ENCODE measurements at regions not wholly inside any gene's neighbourhood (a gene's known extent, or its start where the extent isn't known, plus 50 kb on each side); places are given as distances from the start of the nearest gene placed in this dataset.

DNA sequence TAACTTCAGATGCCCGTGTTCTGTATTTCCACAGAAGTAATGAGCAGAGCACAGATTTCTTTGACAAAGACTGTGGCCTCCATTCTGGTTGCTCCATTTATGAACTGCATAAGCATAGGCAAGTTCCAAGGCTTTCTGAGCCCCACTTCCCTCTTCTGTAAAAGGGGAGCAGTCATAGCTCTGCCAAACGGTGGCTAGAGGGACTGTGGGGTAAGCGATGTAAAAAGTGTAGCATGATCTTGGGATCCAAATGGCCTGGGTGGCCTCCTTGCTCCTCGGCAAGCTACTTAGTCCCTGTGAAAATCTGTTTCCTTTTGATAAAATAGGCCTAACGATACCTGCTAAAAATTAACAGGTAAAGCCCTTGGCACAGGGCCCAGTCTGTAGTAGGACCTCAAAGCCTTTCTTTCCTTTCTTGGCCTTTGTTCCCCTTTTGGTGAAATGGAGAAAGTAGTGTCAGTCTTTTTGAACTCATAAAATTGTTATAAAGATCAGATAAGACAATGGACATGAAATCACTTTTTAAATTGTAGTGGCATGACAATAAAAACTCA is 646.6 kb downstream of the ACTL7B start:
- in situ Hi-C loops (cut with MboI; ENCODE audit: low sequenced_read_pairs, unreplicated experiment): no loop called here
- no peak for DNase-seq (ENCODE audit: low spot score)
- TF ChIP-seq, protein P1, sequence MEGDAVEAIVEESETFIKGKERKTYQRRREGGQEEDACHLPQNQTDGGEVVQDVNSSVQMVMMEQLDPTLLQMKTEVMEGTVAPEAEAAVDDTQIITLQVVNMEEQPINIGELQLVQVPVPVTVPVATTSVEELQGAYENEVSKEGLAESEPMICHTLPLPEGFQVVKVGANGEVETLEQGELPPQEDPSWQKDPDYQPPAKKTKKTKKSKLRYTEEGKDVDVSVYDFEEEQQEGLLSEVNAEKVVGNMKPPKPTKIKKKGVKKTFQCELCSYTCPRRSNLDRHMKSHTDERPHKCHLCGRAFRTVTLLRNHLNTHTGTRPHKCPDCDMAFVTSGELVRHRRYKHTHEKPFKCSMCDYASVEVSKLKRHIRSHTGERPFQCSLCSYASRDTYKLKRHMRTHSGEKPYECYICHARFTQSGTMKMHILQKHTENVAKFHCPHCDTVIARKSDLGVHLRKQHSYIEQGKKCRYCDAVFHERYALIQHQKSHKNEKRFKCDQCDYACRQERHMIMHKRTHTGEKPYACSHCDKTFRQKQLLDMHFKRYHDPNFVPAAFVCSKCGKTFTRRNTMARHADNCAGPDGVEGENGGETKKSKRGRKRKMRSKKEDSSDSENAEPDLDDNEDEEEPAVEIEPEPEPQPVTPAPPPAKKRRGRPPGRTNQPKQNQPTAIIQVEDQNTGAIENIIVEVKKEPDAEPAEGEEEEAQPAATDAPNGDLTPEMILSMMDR (IDR thresholded peaks at IDR 0.05; ENCODE audit: borderline replicate concordance, control extremely low read depth, extremely low read depth, insufficient read depth, missing control alignments): no peak

DNA sequence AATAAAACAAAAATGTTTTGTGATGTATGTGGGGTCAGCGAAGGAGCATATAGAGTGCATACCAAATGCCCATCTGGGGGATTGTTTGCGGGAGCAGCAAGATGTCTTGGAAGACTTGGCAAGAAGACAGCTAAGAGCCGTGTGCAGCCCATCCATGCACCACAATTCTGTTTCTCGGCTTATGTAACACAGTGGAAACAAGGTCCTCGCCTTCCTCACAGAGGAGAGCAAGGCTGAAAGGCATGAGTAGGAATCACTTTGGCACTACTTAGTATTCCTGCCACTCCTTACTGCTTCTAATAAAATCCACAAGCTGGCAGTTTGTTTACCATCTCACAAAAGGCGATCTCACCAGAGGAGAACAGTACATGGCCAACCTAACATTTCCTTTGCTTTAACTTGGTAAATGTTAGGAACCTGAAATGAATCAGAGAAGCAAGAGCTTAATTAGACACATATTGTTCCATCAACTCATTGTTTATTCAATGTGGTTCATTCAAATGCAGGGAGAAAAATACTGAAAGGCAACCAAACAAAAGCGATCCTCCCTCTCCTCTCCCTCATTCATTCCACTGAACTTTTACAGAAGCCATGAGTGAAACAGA is 648.1 kb downstream of the ACTL7B start:
- no peak for DNase-seq (ENCODE audit: low spot score)
- TF ChIP-seq, protein P1 (IDR thresholded peaks at IDR 0.05; ENCODE audit: borderline replicate concordance, control extremely low read depth, extremely low read depth, insufficient read depth, missing control alignments): no peak
- in situ Hi-C loops (cut with MboI; ENCODE audit: low sequenced_read_pairs, unreplicated experiment): no loop called here

DNA sequence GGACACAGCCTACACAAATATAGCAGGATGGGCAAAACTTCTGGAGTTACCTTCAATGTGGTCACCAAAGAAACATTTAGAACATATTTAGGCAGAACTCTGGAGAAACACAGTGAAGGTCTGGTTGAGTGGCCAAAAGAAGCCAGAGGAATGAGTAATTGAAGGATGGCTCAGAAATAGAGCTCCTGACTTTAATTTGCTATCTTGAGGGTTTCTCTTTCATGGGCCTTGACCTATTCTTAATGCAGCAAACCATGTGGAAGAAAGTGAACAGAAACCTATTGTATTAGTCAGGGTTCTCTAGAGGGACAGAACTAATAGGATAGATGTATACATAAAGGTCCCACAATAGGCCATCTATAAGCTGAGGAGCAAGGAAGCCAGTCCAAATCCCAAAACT is 650.5 kb downstream of the ACTL7B start:
- DNase-seq (ENCODE audit: low spot score): no peak
- TF ChIP-seq, protein P1 (IDR thresholded peaks at IDR 0.05; ENCODE audit: borderline replicate concordance, control extremely low read depth, extremely low read depth, insufficient read depth, missing control alignments): no peak
- in situ Hi-C loops (cut with MboI; ENCODE audit: low sequenced_read_pairs, unreplicated experiment): no loop called here

DNA sequence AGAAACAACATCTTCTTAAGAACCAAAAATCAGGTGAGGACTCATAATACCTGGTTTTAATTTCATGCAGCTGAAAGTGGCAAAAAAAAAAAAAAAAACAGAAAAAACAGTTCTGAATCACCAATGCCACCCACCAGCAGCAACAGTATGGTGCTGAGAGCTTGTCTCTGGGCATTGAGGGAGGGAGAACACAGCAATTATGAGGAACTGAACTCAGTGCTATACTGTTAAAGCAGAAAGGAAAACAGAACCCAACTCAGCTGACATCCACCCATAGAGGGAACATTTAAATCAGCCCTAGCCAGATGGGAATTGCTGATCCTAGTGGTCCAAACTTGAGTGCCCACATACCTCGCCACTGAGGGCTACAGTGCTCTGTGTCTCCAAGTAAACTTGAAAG is 657.9 kb downstream of the ACTL7B start:
- in situ Hi-C loops (cut with MboI; ENCODE audit: low sequenced_read_pairs, unreplicated experiment): no loop called here
- TF ChIP-seq, protein P1 (IDR thresholded peaks at IDR 0.05; ENCODE audit: borderline replicate concordance, control extremely low read depth, extremely low read depth, insufficient read depth, missing control alignments): no peak
- no peak for DNase-seq (ENCODE audit: low spot score)

DNA sequence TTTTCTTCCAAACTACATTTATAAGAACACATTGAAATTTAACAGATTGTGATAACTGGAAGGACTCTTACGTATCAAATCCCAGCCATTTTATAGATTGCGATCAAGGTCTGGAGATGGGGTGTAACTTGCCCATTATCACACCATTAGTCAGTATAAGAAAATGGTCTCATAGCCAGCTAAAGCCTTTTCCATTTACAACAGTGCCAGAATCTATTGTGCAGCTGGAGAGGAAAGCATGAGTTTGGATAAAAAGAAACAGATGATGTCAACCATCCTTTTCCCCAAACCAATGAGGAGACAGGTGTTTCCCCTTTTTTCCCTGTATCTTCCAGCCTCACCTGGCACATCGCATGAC is 658.8 kb downstream of the ACTL7B start:
- TF ChIP-seq, protein P1 (IDR thresholded peaks at IDR 0.05; ENCODE audit: borderline replicate concordance, control extremely low read depth, extremely low read depth, insufficient read depth, missing control alignments): no peak
- in situ Hi-C loops (cut with MboI; ENCODE audit: low sequenced_read_pairs, unreplicated experiment): no loop called here
- DNase-seq (ENCODE audit: low spot score): no peak

DNA sequence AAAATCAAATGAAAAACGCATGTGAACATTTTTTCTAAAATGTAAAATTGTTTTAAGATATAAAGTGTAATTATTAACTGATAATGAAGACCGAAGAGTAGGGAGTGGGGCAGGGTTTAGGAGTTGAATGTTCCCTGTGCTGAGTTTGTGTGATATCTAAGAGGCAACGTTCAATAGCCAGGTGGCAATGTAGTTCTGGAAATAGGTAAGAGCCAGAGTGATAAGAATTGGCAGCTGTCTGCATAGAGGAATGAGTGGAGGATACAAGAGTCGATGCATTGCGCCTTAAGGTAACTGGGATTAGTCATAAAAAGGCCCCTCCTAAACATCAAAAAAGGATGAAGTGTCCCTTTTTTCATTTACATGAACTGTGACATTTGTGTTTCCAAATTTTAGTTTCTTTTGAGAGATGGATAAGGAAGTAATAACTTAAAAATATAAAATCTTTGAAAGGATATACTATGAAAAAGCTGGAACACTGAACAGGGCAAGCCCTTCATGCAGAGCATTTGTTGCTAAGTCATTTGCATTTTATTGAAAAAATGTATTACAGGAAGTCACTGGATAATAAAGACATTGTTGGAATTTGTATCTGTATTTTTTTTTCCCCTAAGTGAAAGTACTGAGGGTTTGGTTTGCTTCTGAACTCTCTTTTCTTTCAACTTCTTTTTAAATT is 659.3 kb downstream of the ACTL7B start:
- DNase-seq (ENCODE audit: low spot score): no peak
- TF ChIP-seq, protein P1 (IDR thresholded peaks at IDR 0.05; ENCODE audit: borderline replicate concordance, control extremely low read depth, extremely low read depth, insufficient read depth, missing control alignments): no peak
- in situ Hi-C loops (cut with MboI; ENCODE audit: low sequenced_read_pairs, unreplicated experiment): no loop called here
